ENCODE measurements at regions not wholly inside any gene's neighbourhood (a gene's known extent, or its start where the extent isn't known, plus 50 kb on each side); places are given as distances from the start of the nearest gene placed in this dataset.
"Not testable (repeated sequence)": the region's sequence is repeated elsewhere in the genome, so short reads cannot be mapped to it uniquely, and the experiment has no call there.

- DNase-seq, result no peak
These were observed 226.0 kb upstream of the PTGER4 start for GRCh38 chr5:40453689-40454088.

- no peak for DNase-seq
These were observed 226.7 kb upstream of the PTGER4 start for GRCh38 chr5:40452874-40453624.

- no peak for DNase-seq
These were observed 232.3 kb upstream of the PTGER4 start for GRCh38 chr5:40447438-40447837.

GRCh38 chr5:40446910-40447309 is 232.8 kb upstream of the PTGER4 start:
- DNase-seq, result no peak

- DNase-seq, result no peak
These were observed 237.4 kb upstream of the PTGER4 start for GRCh38 chr5:40442346-40442745.

GRCh38 chr5:40441733-40442132 is 238.0 kb upstream of the PTGER4 start:
- DNase-seq, result no peak

- no peak for DNase-seq
These were observed 239.0 kb upstream of the PTGER4 start for GRCh38 chr5:40440746-40441145.

GRCh38 chr5:40439103-40439502 is 240.6 kb upstream of the PTGER4 start:
- not testable (repeated sequence) for DNase-seq

GRCh38 chr5:40438646-40439045 is 241.1 kb upstream of the PTGER4 start:
- not testable (repeated sequence) for DNase-seq

GRCh38 chr5:40437452-40437861 is 242.3 kb upstream of the PTGER4 start:
- no peak for DNase-seq

- no peak for DNase-seq
These were observed 243.0 kb upstream of the PTGER4 start for GRCh38 chr5:40436535-40437237.

- DNase-seq, result not testable (repeated sequence)
These were observed 244.0 kb upstream of the PTGER4 start for GRCh38 chr5:40435706-40436105.

GRCh38 chr5:40432836-40433235 is 246.9 kb upstream of the PTGER4 start:
- no peak for DNase-seq

- no peak for DNase-seq
These were observed 248.0 kb upstream of the PTGER4 start for GRCh38 chr5:40431734-40432133.

- DNase-seq, result no peak
These were observed 249.5 kb upstream of the PTGER4 start for GRCh38 chr5:40430101-40430710.

- DNase-seq, result no peak
These were observed 250.2 kb upstream of the PTGER4 start for GRCh38 chr5:40429258-40430100.

- no peak for DNase-seq
These were observed 250.9 kb upstream of the PTGER4 start for GRCh38 chr5:40428815-40429214.

GRCh38 chr5:40428126-40428525 is 251.6 kb upstream of the PTGER4 start:
- no peak for DNase-seq

- not testable (repeated sequence) for DNase-seq
These were observed 262.5 kb upstream of the PTGER4 start for GRCh38 chr5:40417046-40417810.

- no peak for DNase-seq
These were observed 263.1 kb upstream of the PTGER4 start for GRCh38 chr5:40416588-40416987.

- DNase-seq, result no peak
These were observed 263.6 kb upstream of the PTGER4 start for GRCh38 chr5:40416098-40416497.

GRCh38 chr5:40414922-40415321 is 264.8 kb upstream of the PTGER4 start:
- no peak for DNase-seq
